ENCODE measurements at regions not wholly inside any gene's neighbourhood (a gene's known extent, or its start where the extent isn't known, plus 50 kb on each side); places are given as distances from the start of the nearest gene placed in this dataset.

GRCh38 chr9:117636681-117637080, 67.5 kb upstream of the TLR4 start:
- Histone ChIP-seq H3K4me1 (ENCODE audit: control insufficient read depth in 1 of 2, low read depth in 2 of 2) (no peaks in the 10 kb centered on the region), H3K27me3 (replicated peaks; ENCODE audit: insufficient read depth) (no peaks in the 10 kb centered on the region), H3K36me3 (no peaks in the 10 kb centered on the region), H3K9me3 (no peaks in the 10 kb centered on the region), H3K4me3 (no peak overlapping the region), H3K27ac (no peak overlapping the region)
- no peak for TF ChIP-seq CTCF (IDR thresholded peaks at IDR 0.05)
- DNase-seq (ENCODE audit: low spot score) (no peak), ATAC-seq (ENCODE audit: insufficient number of reproducible peaks, low FRiP score, low read depth) (no peak)

GRCh38 chr9:117625154-117625553, 79.0 kb upstream of the TLR4 start:
- H3K36me3 ChIP-seq: no peaks in the 10 kb centered on the region
- no peak for DNase-seq (ENCODE audit: low spot score)
- no peaks in the 10 kb centered on the region for H3K27me3 ChIP-seq (replicated peaks; ENCODE audit: insufficient read depth)
- H3K4me1 ChIP-seq (ENCODE audit: control insufficient read depth in 1 of 2, low read depth in 2 of 2): no peaks in the 10 kb centered on the region
- no peak overlapping the region for H3K4me3 ChIP-seq
- peaks cover 4% of the 10 kb centered on the region for H3K9me3 ChIP-seq
- TF ChIP-seq CTCF (IDR thresholded peaks at IDR 0.05): no peak
- no peak for ATAC-seq (ENCODE audit: insufficient number of reproducible peaks, low FRiP score, low read depth)
- H3K27ac ChIP-seq: no peak overlapping the region

DNA sequence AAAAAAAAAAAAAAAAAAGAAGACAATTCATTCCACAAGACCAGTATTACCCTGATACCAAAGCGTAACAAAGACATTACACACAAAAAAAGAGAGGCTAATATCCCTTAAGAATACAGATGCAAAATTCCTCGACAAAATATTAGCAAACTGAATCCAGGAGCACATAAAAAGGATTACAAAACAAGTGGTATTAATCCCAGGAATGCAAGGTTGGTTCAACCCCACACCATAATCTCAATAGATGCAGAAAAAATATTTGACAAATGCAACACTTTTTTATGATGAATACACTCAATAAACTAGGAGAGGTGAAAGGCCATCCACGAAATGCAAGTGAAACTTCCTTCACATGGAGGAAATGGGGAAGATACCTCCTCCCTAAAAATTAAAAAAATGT, 80.1 kb upstream of the TLR4 start:
- ATAC-seq (ENCODE audit: insufficient number of reproducible peaks, low FRiP score, low read depth) (no peak), DNase-seq (ENCODE audit: low spot score) (no peak)
- no peak overlapping the region for H3K27ac ChIP-seq
- TF ChIP-seq CTCF (IDR thresholded peaks at IDR 0.05): no peak
- H3K4me1 ChIP-seq (ENCODE audit: control insufficient read depth in 1 of 2, low read depth in 2 of 2): no peaks in the 10 kb centered on the region
- H3K4me3 ChIP-seq: no peak overlapping the region
- no peaks in the 10 kb centered on the region for H3K36me3 ChIP-seq
- no peaks in the 10 kb centered on the region for H3K27me3 ChIP-seq (replicated peaks; ENCODE audit: insufficient read depth)
- H3K9me3 ChIP-seq: peaks cover 4% of the 10 kb centered on the region

DNA sequence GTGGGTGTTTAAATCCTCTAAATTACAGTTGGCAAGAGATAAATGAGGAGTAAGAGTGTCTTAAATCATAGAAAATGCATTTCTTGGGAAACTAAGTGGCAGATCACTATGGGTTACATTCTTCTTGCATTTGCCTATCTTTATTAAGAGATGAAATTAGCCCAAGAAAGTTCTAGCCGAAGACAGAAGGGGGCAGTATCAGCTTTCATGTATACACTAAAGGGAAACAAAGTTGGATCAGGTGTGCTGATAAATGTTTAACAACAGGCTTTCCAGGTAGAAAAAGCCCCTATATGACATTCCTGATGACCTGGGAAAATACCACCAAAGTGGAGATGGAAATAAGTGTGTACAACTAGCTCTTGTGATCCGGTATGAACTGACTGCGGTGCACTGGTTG, 81.9 kb upstream of the TLR4 start:
- DNase-seq (ENCODE audit: low spot score): no peak
- H3K9me3 ChIP-seq: peaks cover 4% of the 10 kb centered on the region
- H3K27ac ChIP-seq: no peak overlapping the region
- H3K4me1 ChIP-seq (ENCODE audit: control insufficient read depth in 1 of 2, low read depth in 2 of 2): no peaks in the 10 kb centered on the region
- no peak for ATAC-seq (ENCODE audit: insufficient number of reproducible peaks, low FRiP score, low read depth)
- H3K4me3 ChIP-seq: no peak overlapping the region
- H3K27me3 ChIP-seq (replicated peaks; ENCODE audit: insufficient read depth): no peaks in the 10 kb centered on the region
- no peak for TF ChIP-seq CTCF (IDR thresholded peaks at IDR 0.05)
- no peaks in the 10 kb centered on the region for H3K36me3 ChIP-seq

GRCh38 chr9:117616431-117616831, 87.8 kb upstream of the TLR4 start:
- Histone ChIP-seq H3K4me1 (ENCODE audit: control insufficient read depth in 1 of 2, low read depth in 2 of 2) (no peaks in the 10 kb centered on the region), H3K36me3 (no peaks in the 10 kb centered on the region), H3K27ac (no peak overlapping the region), H3K4me3 (no peak overlapping the region), H3K9me3 (no peaks in the 10 kb centered on the region), H3K27me3 (replicated peaks; ENCODE audit: insufficient read depth) (no peaks in the 10 kb centered on the region)
- ATAC-seq (ENCODE audit: insufficient number of reproducible peaks, low FRiP score, low read depth) (no peak), DNase-seq (ENCODE audit: low spot score) (no peak)
- no peak for TF ChIP-seq CTCF (IDR thresholded peaks at IDR 0.05)

Data from thoracic aorta (tissue), 2 donors.